ENCODE measurements at regions not wholly inside any gene's neighbourhood (a gene's known extent, or its start where the extent isn't known, plus 50 kb on each side); places are given as distances from the start of the nearest gene placed in this dataset.

DNA sequence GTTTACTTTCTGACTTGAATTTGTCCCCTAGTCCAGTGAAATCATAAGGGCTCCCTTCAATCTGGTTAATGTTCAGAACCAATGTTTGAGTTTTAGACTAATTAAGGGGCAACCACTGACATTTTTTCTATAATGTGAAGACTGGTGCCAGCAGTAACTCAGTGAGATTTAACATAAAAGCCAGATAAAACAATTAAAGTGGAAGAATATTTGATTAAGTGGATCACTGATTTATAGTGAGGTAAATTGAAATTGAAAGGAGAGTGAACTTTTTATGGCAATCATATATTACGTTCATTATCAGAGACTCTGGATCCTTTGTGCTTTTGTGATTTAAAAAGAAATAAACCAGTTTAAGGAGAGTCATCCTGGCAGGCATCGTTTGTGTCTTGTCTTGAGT lies 246.8 kb downstream of the GATA3 start:
- no TSS peak for BruUV-seq (replicated peaks)

More for the DNA sequence above, 246.8 kb downstream of the GATA3 start:
- Histone ChIP-seq H3K36me3 (ENCODE audit: control insufficient read depth, insufficient read depth, low read length) (no peaks in the 10 kb centered on the region), H2BK5ac (ENCODE audit: low read depth, low read length, poor library complexity, severe bottlenecking) (no peak overlapping the region), H3K4ac (ENCODE audit: low read depth, low read length) (no peak overlapping the region), H3K14ac (replicated peaks; ENCODE audit: low read depth, low read length) (no peak overlapping the region), H2BK20ac (ENCODE audit: low read depth, low read length) (no peak overlapping the region), H2BK120ac (ENCODE audit: low read depth, low read length) (no peak overlapping the region), H3K9me3 (ENCODE audit: control insufficient read depth, insufficient read depth, low read length) (peaks cover 21% of the 10 kb centered on the region), H3K27ac (ENCODE audit: insufficient read depth, low read length) (no peak overlapping the region), H4K8ac (ENCODE audit: low read depth in 2 of 2, low read length in 2 of 2) (no peak overlapping the region), H4K20me1 (ENCODE audit: insufficient read depth, low read length) (no peaks in the 10 kb centered on the region), H3K56ac (ENCODE audit: extremely low read depth, insufficient read depth, low read length) (no peak overlapping the region), H3K4me1 (ENCODE audit: control insufficient read depth, insufficient read depth, low read length) (no peaks in the 10 kb centered on the region), H3K23ac (ENCODE audit: low read depth, low read length) (no peak overlapping the region), H2AK5ac (ENCODE audit: low read depth, low read length) (no peak overlapping the region), H2BK15ac (ENCODE audit: low read depth, low read length) (no peak overlapping the region), H4K5ac (ENCODE audit: low read depth, low read length) (no peak overlapping the region), H3K18ac (ENCODE audit: low read depth, low read length) (no peak overlapping the region), H3K4me3 (ENCODE audit: insufficient read depth, low read depth, low read length) (no peak overlapping the region), H3K9ac (ENCODE audit: low read depth, low read length) (no peak overlapping the region), H3K4me2 (ENCODE audit: low read depth, low read length) (no peak overlapping the region), H3K79me1 (ENCODE audit: low read depth in 1 of 2, low read length in 2 of 2) (no peaks in the 10 kb centered on the region), H3K27me3 (ENCODE audit: control insufficient read depth, insufficient read depth, low read length) (no peaks in the 10 kb centered on the region), H2AK9ac (replicated peaks; ENCODE audit: low read depth, low read length, poor library complexity) (no peak overlapping the region), H2AFZ (replicated peaks; ENCODE audit: low read length, poor library complexity) (no peak overlapping the region), H3K9me1 (ENCODE audit: insufficient read depth, low read length) (no peaks in the 10 kb centered on the region), H4K91ac (ENCODE audit: insufficient read depth, low read depth, low read length) (no peak overlapping the region)
- TF ChIP-seq MXI1 (IDR thresholded peaks at IDR 0.05; ENCODE audit: borderline replicate concordance, low read depth, low read length): no peak
- ATAC-seq (ENCODE audit: low read depth) (no peak), DNase-seq (no peak)
- CTCF ChIA-PET: no interaction called here
- dilution Hi-C loops (cut with HindIII; ENCODE audit: low sequenced_read_pairs, unreplicated experiment) (no loop called here), in situ Hi-C loops (cut with MboI; ENCODE audit: low sequenced_read_pairs) (no loop called here), intact Hi-C loops (cut with micrococcal nuclease) (no loop called here)
- POLR2A ChIA-PET (ENCODE audit: unreplicated experiment): no interaction called here
- no CpG with 5 or more reads among the region's 2 CpGs for WGBS, 2 experiments (ENCODE audit: extremely low coverage in 2 of 2, insufficient read length in 1 of 2)

Measured in IMR-90 (cell line).